Gastrocnemius medialis (tissue), 4 donors: ENCODE measurements at regions not wholly inside any gene's neighbourhood (a gene's known extent, or its start where the extent isn't known, plus 50 kb on each side); places are given as distances from the start of the nearest gene placed in this dataset.

Experiments used
- CTCF ChIP-seq, 5 experiments: fragments of 450-650 bp in 3 of 5; fragments of 200-600 bp in 2 of 5; sonication (generic) in 2 of 5; IDR thresholded peaks in 4 of 5; conservative IDR thresholded peaks in 1 of 5; 1 replicate in 4 of 5; 2 replicates in 1 of 5; pipeline ENCODE4 v1.5.1; 2016 to 2019; ENCODE audit warnings: antibody characterized with exemption in 5 of 5, mild to moderate bottlenecking in 3 of 5, moderate library complexity in 3 of 5
- POLR2A ChIP-seq, 2 donors: fragments of 450-650 bp; IDR thresholded peaks; one replicate each; pipeline ENCODE4 v1.6.1; 2017; ENCODE audit warnings: antibody characterized with exemption in 2 of 2, mild to moderate bottlenecking in 2 of 2, moderate library complexity in 2 of 2

DNA sequence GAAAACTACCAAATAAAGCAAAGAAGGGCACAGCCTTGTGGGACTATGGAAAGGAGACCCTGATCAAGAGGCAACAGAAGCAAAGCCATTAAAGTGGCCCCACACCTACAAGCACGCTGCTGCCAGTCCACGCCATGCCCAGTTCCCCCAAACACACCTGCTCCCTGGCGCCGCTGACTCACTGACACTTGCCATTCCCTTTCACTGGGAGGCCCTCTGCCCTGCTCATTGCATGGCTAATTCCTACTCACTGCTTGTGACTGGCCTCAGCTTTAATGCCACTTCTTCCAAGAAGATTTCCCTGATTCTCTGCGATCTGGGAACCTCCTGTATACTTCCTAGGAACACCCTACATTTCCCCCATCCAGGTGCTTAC, 71.2 kb upstream of the TAF1L start:
- TF ChIP-seq CTCF (IDR thresholded peaks at IDR 0.05 in 4 of 5, conservative IDR thresholded peaks at IDR 0.05 in 1 of 5): no peak
- no peak for TF ChIP-seq POLR2A (IDR thresholded peaks at IDR 0.05)
